ENCODE measurements at regions not wholly inside any gene's neighbourhood (a gene's known extent, or its start where the extent isn't known, plus 50 kb on each side); places are given as distances from the start of the nearest gene placed in this dataset.
"Not testable (repeated sequence)": the region's sequence is repeated elsewhere in the genome, so short reads cannot be mapped to it uniquely, and the experiment has no call there.

GRCh38 chr16:29160171-29160570, 175.3 kb downstream of the LAT start:
- TF ChIP-seq RFX7 (CRISPR knock-in tag; IDR thresholded peaks at IDR 0.05); ZNF311 (CRISPR knock-in tag; IDR thresholded peaks at IDR 0.05); NCOA6 (IDR thresholded peaks at IDR 0.05); HNRNPLL (IDR thresholded peaks at IDR 0.05; ENCODE audit: low read depth, low read length, poor library complexity, severe bottlenecking); GABPA (tag; conservative IDR thresholded peaks at IDR 0.05; ENCODE audit: low read depth); SP1 (CRISPR knock-in tag; IDR thresholded peaks at IDR 0.05); ZNF140 (CRISPR knock-in tag; IDR thresholded peaks at IDR 0.05); ZNF644 (tag; IDR thresholded peaks at IDR 0.05; ENCODE audit: low read depth): not testable (repeated sequence)
- TF ChIP-seq, protein P1, sequence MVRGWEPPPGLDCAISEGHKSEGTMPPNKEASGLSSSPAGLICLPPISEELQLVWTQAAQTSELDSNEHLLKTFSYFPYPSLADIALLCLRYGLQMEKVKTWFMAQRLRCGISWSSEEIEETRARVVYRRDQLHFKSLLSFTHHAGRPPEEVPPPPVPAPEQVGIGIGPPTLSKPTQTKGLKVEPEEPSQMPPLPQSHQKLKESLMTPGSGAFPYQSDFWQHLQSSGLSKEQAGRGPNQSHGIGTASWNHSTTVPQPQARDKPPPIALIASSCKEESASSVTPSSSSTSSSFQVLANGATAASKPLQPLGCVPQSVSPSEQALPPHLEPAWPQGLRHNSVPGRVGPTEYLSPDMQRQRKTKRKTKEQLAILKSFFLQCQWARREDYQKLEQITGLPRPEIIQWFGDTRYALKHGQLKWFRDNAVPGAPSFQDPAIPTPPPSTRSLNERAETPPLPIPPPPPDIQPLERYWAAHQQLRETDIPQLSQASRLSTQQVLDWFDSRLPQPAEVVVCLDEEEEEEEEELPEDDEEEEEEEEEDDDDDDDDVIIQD (CRISPR knock-in tag; IDR thresholded peaks at IDR 0.05), result not testable (repeated sequence)
- TF ChIP-seq, protein P2, sequence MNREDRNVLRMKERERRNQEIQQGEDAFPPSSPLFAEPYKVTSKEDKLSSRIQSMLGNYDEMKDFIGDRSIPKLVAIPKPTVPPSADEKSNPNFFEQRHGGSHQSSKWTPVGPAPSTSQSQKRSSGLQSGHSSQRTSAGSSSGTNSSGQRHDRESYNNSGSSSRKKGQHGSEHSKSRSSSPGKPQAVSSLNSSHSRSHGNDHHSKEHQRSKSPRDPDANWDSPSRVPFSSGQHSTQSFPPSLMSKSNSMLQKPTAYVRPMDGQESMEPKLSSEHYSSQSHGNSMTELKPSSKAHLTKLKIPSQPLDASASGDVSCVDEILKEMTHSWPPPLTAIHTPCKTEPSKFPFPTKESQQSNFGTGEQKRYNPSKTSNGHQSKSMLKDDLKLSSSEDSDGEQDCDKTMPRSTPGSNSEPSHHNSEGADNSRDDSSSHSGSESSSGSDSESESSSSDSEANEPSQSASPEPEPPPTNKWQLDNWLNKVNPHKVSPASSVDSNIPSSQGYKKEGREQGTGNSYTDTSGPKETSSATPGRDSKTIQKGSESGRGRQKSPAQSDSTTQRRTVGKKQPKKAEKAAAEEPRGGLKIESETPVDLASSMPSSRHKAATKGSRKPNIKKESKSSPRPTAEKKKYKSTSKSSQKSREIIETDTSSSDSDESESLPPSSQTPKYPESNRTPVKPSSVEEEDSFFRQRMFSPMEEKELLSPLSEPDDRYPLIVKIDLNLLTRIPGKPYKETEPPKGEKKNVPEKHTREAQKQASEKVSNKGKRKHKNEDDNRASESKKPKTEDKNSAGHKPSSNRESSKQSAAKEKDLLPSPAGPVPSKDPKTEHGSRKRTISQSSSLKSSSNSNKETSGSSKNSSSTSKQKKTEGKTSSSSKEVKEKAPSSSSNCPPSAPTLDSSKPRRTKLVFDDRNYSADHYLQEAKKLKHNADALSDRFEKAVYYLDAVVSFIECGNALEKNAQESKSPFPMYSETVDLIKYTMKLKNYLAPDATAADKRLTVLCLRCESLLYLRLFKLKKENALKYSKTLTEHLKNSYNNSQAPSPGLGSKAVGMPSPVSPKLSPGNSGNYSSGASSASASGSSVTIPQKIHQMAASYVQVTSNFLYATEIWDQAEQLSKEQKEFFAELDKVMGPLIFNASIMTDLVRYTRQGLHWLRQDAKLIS (CRISPR knock-in tag; IDR thresholded peaks at IDR 0.05), result not testable (repeated sequence)

All from K562 (cell line).